Prostate gland (tissue), 2 donors: ENCODE measurements at regions not wholly inside any gene's neighbourhood (a gene's known extent, or its start where the extent isn't known, plus 50 kb on each side); places are given as distances from the start of the nearest gene placed in this dataset.

ENCODE experiments used
- DNase-seq: peaks from one replicate; pipeline ENCODE4 v3.0.0-alpha.2; 2019; ENCODE audit warnings: low spot score
- H3K27ac ChIP-seq, 2 donors: fragments of 200-600 bp; sonication (generic); 2 replicates each; pipeline ENCODE4 v1.5.1; 2017 to 2019
- H3K27me3 ChIP-seq: fragments of 200-600 bp; sonication (generic); replicated peaks from 2 replicates; pipeline ENCODE4 v1.5.1; 2019; ENCODE audit not compliant: insufficient read depth
- H3K36me3 ChIP-seq, 2 donors: fragments of 200-600 bp; sonication (generic); 1 replicate in 1 of 2; 2 replicates in 1 of 2; pipeline versions ENCODE4 v1.5.1 to v1.8.1; 2017 to 2019
- H3K4me1 ChIP-seq: fragments of 200-600 bp; sonication (generic); replicated peaks from 2 replicates; pipeline ENCODE4 v1.5.1; 2019
- H3K4me3 ChIP-seq, 2 donors: fragments of 200-600 bp; sonication (generic); 2 replicates each; pipeline ENCODE4 v1.5.1; 2017 to 2019
- H3K9me3 ChIP-seq: fragments of 200-600 bp; sonication (generic); 2 replicates; pipeline ENCODE4 v1.5.1; 2017
- POLR2A ChIP-seq: fragments of 450-650 bp; IDR thresholded peaks from one replicate; pipeline ENCODE4 v1.6.1; 2016; ENCODE audit warnings: antibody characterized with exemption, mild to moderate bottlenecking
- POLR2AphosphoS5 ChIP-seq: sonication (generic); formaldehyde crosslinking; IDR thresholded peaks from one replicate; pipeline ENCODE4 v1.6.1; 2017; ENCODE audit warnings: antibody characterized with exemption
- WGBS: methylation state at CpG from one replicate; pipeline ENCODE4 v1.1.5; 2018; 5-methylcytosine and 5-hydroxymethylcytosine counted together
- intact Hi-C: fragments of 100-400 bp; cut with DNase I; formaldehyde crosslinking; loops from one replicate; pipeline ENCODE4 v1.14.2; 2022
- TF ChIP-seq, protein P1 (sequence below), 4 experiments: fragments of 200-600 bp in 2 of 4; fragments of 450-650 bp in 2 of 4; sonication (generic) in 2 of 4; IDR thresholded peaks; 1 replicate in 3 of 4; 2 replicates in 1 of 4; pipeline ENCODE4 v1.5.1; 2016 to 2019; ENCODE audit warnings: antibody characterized with exemption in 4 of 4, mild to moderate bottlenecking in 2 of 4, moderate library complexity in 2 of 4

DNA sequence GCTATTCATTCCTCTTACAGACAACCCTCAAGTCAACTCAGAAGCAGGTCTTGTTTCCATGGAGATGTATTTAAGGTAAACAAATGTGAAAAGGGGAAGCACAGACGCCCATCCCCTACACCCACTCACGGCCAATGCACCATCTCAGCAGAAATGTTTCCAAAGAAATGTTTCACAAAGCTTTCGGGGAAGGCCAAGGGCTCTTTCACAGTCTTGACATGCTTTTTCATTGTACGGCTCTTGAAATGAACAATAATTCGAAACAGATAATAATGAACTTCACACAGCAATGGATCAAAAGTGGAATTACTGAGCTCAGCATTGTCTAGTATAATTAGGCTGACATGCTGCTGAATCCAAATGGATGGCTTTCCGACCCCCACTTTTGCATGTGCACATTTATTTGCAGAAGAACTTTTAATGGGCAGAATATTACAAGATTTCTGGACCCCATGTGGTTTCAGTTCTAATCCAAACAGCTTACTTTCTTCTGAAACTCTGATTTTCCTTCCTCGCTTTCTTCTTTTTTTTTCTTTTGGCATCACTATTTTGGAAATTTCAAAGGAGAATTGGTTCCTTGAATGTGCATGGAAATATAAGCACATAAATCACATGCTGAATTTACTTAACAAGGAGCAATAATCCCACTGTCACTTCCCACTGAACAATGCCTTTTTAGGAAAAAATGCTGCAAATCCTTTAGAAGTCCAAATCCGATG, 160.9 kb downstream of the SMIM20 start:
- no peak for TF ChIP-seq POLR2A
- TF ChIP-seq POLR2AphosphoS5 = no peak
- TF ChIP-seq, protein P1, sequence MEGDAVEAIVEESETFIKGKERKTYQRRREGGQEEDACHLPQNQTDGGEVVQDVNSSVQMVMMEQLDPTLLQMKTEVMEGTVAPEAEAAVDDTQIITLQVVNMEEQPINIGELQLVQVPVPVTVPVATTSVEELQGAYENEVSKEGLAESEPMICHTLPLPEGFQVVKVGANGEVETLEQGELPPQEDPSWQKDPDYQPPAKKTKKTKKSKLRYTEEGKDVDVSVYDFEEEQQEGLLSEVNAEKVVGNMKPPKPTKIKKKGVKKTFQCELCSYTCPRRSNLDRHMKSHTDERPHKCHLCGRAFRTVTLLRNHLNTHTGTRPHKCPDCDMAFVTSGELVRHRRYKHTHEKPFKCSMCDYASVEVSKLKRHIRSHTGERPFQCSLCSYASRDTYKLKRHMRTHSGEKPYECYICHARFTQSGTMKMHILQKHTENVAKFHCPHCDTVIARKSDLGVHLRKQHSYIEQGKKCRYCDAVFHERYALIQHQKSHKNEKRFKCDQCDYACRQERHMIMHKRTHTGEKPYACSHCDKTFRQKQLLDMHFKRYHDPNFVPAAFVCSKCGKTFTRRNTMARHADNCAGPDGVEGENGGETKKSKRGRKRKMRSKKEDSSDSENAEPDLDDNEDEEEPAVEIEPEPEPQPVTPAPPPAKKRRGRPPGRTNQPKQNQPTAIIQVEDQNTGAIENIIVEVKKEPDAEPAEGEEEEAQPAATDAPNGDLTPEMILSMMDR (IDR thresholded peaks at IDR 0.05) = no peak
- Histone ChIP-seq H3K4me3 (no peak overlapping the region), H3K4me1 (no peaks in the 10 kb centered on the region), H3K36me3 (no peaks in the 10 kb centered on the region), H3K27me3 (no peaks in the 10 kb centered on the region), H3K27ac (no peak overlapping the region), H3K9me3 (no peaks in the 10 kb centered on the region)
- 46% methylated on average over 8 of the region's 8 CpGs for WGBS
- intact Hi-C loops = no loop called here
- DNase-seq = no peak

DNA sequence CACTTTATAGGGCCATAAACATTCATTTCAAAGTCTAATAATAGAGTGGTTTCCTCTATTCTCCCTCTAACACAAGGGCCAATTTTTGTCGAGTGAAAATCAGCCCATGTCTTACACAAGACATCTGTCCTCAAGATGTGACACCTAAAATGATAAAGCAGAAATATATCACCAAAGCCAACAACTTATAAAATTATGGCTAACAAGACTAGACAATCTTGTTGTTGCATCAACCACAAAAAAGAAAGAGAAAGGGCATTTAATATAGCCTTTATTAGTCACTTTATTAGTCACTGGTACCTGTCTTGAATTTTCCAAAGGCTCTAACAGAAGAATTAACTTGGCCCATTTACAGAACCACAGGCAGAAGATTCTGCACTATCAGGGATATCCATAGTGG, 161.6 kb downstream of the SMIM20 start:
- intact Hi-C loops = no loop called here
- Histone ChIP-seq H3K9me3 (no peaks in the 10 kb centered on the region), H3K4me1 (no peaks in the 10 kb centered on the region), H3K36me3 (no peaks in the 10 kb centered on the region), H3K27me3 (no peaks in the 10 kb centered on the region), H3K4me3 (no peak overlapping the region), H3K27ac (no peak overlapping the region)
- no peak for DNase-seq
- TF ChIP-seq POLR2AphosphoS5 (no peak), POLR2A (no peak)
- TF ChIP-seq, protein P1 (IDR thresholded peaks at IDR 0.05) = no peak
- 2% methylated on average over 1 of the region's 1 CpG for WGBS

DNA sequence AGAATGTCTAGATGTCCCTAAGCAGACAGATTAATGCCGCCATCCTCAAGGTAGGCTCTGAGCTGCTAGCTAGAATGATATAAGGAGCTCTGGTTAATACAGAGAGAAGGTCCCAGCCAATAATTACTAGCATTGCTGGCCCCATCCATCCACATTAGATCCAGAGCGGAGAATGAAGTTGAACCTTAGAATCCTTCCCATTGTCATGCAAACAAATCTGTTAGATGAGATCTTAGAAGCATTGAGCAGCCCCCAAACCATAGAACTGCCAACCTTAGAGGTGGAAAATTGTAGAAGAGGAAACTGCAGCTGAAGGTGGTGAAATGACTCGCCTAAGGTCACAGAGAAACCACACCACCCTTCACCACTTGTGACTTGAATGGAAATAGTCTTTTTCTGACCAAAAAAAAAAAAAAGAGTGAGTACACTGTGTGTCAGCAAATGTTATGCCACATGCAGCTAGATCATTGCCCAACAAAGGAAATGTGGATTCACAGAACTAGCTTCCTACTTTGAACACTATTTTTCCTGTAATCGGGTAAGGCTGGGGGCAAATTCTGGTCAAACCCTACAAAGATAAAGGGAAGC, 162.1 kb downstream of the SMIM20 start:
- no peaks in the 10 kb centered on the region for H3K27me3 ChIP-seq
- H3K9me3 ChIP-seq = no peaks in the 10 kb centered on the region
- DNase-seq = no peak
- no peaks in the 10 kb centered on the region for H3K4me1 ChIP-seq
- TF ChIP-seq POLR2AphosphoS5 (no peak), POLR2A (no peak)
- TF ChIP-seq, protein P1 (IDR thresholded peaks at IDR 0.05) = no peak
- intact Hi-C loops = no loop called here
- no peak overlapping the region for H3K4me3 ChIP-seq
- no peak overlapping the region for H3K27ac ChIP-seq
- H3K36me3 ChIP-seq = no peaks in the 10 kb centered on the region
- WGBS = 90% methylated on average over 4 of the region's 4 CpGs

DNA sequence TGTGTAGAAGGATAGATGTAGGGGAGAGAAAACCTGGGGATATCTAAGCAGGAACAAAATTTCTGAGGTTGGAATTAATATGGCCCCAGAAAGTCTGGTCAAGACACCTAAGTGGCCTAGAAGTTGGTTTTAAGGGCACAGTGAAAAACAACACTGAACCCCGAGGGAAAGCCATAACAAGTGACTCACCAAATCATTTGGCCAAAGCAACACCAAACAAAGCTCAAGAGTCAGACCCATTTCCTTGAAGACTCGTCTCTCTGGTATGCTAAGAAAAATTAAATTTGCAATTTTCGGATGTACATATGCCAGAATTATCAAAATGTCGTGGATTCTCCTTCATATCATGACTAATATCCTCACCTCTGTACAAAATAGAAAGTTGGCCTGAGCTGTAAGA, 162.9 kb downstream of the SMIM20 start:
- no peaks in the 10 kb centered on the region for H3K4me1 ChIP-seq
- no peaks in the 10 kb centered on the region for H3K27me3 ChIP-seq
- WGBS = 90% methylated on average over 4 of the region's 4 CpGs
- TF ChIP-seq, protein P1 (IDR thresholded peaks at IDR 0.05) = no peak
- TF ChIP-seq POLR2AphosphoS5 (no peak), POLR2A (no peak)
- DNase-seq = no peak
- intact Hi-C loops = no loop called here
- no peak overlapping the region for H3K4me3 ChIP-seq
- no peak overlapping the region for H3K27ac ChIP-seq
- H3K9me3 ChIP-seq = no peaks in the 10 kb centered on the region
- H3K36me3 ChIP-seq = no peaks in the 10 kb centered on the region

DNA sequence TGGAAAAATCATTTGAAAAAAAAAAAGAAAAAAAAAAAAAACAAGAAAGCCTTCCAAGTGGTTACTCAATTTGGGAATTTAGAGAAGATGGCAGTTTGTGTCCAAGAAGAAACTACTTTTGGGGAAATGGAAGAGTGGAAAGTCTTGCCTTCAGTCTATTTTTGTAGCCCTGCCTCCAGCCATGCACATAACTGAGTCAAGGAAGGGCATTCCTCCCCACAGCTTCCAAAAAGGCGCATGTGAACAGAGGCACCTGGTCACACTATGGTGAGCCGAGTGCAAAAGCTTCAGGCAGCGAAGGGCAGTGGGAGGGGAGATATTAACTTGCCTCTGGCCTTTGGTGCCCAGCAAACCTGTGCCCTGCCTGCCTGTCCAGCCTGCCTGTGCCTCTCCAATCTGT, 163.7 kb downstream of the SMIM20 start:
- H3K4me3 ChIP-seq = no peak overlapping the region
- H3K27me3 ChIP-seq = no peaks in the 10 kb centered on the region
- 96% methylated on average over 3 of the region's 3 CpGs for WGBS
- H3K27ac ChIP-seq = no peak overlapping the region
- DNase-seq = no peak
- intact Hi-C loops = no loop called here
- H3K4me1 ChIP-seq = peaks cover 4% of the 10 kb centered on the region
- H3K36me3 ChIP-seq = no peaks in the 10 kb centered on the region
- no peak for TF ChIP-seq POLR2AphosphoS5
- no peaks in the 10 kb centered on the region for H3K9me3 ChIP-seq
